ENCODE measurements at regions not wholly inside any gene's neighbourhood (a gene's known extent, or its start where the extent isn't known, plus 50 kb on each side); places are given as distances from the start of the nearest gene placed in this dataset.
"Not testable (repeated sequence)": the region's sequence is repeated elsewhere in the genome, so short reads cannot be mapped to it uniquely, and the experiment has no call there.

DNA sequence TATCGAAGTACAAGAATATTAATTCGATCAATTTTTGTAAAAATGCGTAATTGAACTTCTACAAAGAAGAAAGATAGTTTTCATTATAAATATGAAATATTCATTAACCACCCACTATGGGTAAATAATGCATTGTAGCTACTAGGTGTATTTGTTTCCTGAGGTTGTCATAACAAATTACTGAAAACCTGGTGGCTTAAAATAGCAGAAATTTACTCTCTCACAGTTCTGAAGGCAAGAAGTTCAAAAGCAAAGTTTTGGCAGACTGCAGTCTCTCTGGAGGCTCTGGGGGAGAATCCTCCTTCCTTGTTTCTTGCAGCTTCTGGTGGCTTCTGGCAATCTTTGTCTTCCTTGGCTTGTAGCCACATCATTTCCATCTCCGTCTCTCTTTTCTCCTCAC, 99.2 kb upstream of the MIR17HG start:
- H3K9me3 ChIP-seq (ENCODE audit: low read depth) = no peaks in the 10 kb centered on the region
- peaks cover 16% of the 10 kb centered on the region for H3K4me1 ChIP-seq
- no peaks in the 10 kb centered on the region for H3K27me3 ChIP-seq
- Mint-ChIP-seq H3K27ac (peak overlapping the region; percentile 0), H3K27me3 (ENCODE audit: insufficient read depth, low read depth) (peaks cover 2% of the 10 kb centered on the region), H3K4me3 (no peak overlapping the region), H3K36me3 (peaks cover 4% of the 10 kb centered on the region), H3K4me1 (peaks cover 13% of the 10 kb centered on the region), H3K9me3 (peaks cover 4% of the 10 kb centered on the region)
- H3K9ac ChIP-seq = no peak overlapping the region
- TF ChIP-seq EZH2 (IDR thresholded peaks at IDR 0.05) = no peak
- TF ChIP-seq, protein P1, sequence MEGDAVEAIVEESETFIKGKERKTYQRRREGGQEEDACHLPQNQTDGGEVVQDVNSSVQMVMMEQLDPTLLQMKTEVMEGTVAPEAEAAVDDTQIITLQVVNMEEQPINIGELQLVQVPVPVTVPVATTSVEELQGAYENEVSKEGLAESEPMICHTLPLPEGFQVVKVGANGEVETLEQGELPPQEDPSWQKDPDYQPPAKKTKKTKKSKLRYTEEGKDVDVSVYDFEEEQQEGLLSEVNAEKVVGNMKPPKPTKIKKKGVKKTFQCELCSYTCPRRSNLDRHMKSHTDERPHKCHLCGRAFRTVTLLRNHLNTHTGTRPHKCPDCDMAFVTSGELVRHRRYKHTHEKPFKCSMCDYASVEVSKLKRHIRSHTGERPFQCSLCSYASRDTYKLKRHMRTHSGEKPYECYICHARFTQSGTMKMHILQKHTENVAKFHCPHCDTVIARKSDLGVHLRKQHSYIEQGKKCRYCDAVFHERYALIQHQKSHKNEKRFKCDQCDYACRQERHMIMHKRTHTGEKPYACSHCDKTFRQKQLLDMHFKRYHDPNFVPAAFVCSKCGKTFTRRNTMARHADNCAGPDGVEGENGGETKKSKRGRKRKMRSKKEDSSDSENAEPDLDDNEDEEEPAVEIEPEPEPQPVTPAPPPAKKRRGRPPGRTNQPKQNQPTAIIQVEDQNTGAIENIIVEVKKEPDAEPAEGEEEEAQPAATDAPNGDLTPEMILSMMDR (IDR thresholded peaks at IDR 0.05) = no peak
- H3K4me3 ChIP-seq = no peak overlapping the region
- H3K27ac ChIP-seq = no peak overlapping the region
- H2AFZ ChIP-seq (replicated peaks) = peak overlapping the region; percentile 55
- H3K36me3 ChIP-seq = no peaks in the 10 kb centered on the region
- H3K79me2 ChIP-seq (ENCODE audit: low read depth) = no peaks in the 10 kb centered on the region
- DNase-seq (ENCODE audit: low spot score) = no peak
- no peaks in the 10 kb centered on the region for H4K20me1 ChIP-seq (ENCODE audit: low read depth)
- H3F3A ChIP-seq (ENCODE audit: low read depth) = no peaks in the 10 kb centered on the region
- no peak overlapping the region for H3K4me2 ChIP-seq

DNA sequence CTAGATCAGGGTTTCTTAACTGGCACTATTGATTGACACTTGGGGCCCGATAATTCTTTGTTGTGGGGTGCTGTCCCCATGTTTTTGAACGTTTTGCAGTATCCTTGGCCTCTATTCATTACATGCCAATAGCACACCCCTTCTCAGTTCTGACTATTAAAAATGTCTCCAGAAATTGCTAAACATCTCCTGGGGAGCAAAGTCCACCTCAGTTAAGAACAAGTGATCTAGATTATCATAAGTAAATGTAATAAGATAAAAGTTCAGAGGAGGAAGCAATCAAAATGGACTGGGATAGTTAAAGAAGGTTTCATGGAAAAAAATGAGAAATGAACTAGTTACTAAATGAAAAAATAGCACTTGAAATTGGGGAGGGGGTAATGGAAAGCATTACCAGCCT, 98.1 kb upstream of the MIR17HG start:
- peaks cover 13% of the 10 kb centered on the region for H3K4me1 Mint-ChIP-seq
- Histone ChIP-seq H3K79me2 (ENCODE audit: low read depth) (no peaks in the 10 kb centered on the region), H2AFZ (replicated peaks) (no peak overlapping the region), H3K36me3 (no peaks in the 10 kb centered on the region), H3K4me3 (no peak overlapping the region), H3K4me1 (peaks cover 16% of the 10 kb centered on the region), H3K27me3 (no peaks in the 10 kb centered on the region), H3K9ac (no peak overlapping the region), H4K20me1 (ENCODE audit: low read depth) (no peaks in the 10 kb centered on the region), H3K9me3 (ENCODE audit: low read depth) (no peaks in the 10 kb centered on the region), H3F3A (ENCODE audit: low read depth) (no peaks in the 10 kb centered on the region), H3K4me2 (no peak overlapping the region), H3K27ac (no peak overlapping the region)
- H3K36me3 Mint-ChIP-seq = peaks cover 4% of the 10 kb centered on the region
- TF ChIP-seq, protein P1 (IDR thresholded peaks at IDR 0.05) = no peak
- TF ChIP-seq EZH2 (IDR thresholded peaks at IDR 0.05) (no peak), EZH2phosphoT487 (IDR thresholded peaks at IDR 0.05) (no peak)
- DNase-seq (ENCODE audit: low spot score) = no peak
- H3K27me3 Mint-ChIP-seq (ENCODE audit: insufficient read depth, low read depth) = peaks cover 2% of the 10 kb centered on the region
- H3K27ac Mint-ChIP-seq = no peak overlapping the region
- H3K9me3 Mint-ChIP-seq = peaks cover 4% of the 10 kb centered on the region
- H3K4me3 Mint-ChIP-seq = no peak overlapping the region

DNA sequence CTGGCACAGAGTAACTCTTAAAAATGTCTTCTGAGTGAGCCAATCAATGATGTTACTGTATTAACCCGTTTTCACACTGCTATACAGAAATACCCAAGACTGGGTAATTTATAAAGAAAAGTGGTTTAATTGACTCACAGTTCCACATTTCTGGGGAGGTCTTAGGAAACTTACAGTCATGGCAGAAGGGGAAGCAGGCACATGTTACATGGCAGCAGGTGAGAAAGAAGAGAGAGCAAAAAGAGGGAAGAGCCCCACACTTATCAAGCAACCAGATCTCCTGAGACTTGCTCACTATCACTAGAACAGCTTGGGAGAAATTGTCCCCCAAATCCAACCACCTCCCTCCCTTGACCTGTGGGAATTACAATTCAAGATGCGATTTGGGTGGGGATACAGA, 97.6 kb upstream of the MIR17HG start:
- Mint-ChIP-seq H3K4me3 (no peak overlapping the region), H3K27ac (no peak overlapping the region), H3K27me3 (ENCODE audit: insufficient read depth, low read depth) (peaks cover 2% of the 10 kb centered on the region), H3K36me3 (peaks cover 4% of the 10 kb centered on the region), H3K9me3 (peaks cover 4% of the 10 kb centered on the region), H3K4me1 (peaks cover 13% of the 10 kb centered on the region)
- no peaks in the 10 kb centered on the region for H3K36me3 ChIP-seq
- no peak for DNase-seq (ENCODE audit: low spot score)
- H4K20me1 ChIP-seq (ENCODE audit: low read depth) = no peaks in the 10 kb centered on the region
- H3K4me2 ChIP-seq = no peak overlapping the region
- H3K27ac ChIP-seq = no peak overlapping the region
- no peak overlapping the region for H3K4me3 ChIP-seq
- no peaks in the 10 kb centered on the region for H3F3A ChIP-seq (ENCODE audit: low read depth)
- no peak overlapping the region for H3K9ac ChIP-seq
- TF ChIP-seq EZH2phosphoT487 (IDR thresholded peaks at IDR 0.05) = no peak
- H3K4me1 ChIP-seq = peaks cover 16% of the 10 kb centered on the region
- H2AFZ ChIP-seq (replicated peaks) = peak overlapping the region; percentile 27
- H3K9me3 ChIP-seq (ENCODE audit: low read depth) = no peaks in the 10 kb centered on the region
- no peaks in the 10 kb centered on the region for H3K27me3 ChIP-seq
- no peaks in the 10 kb centered on the region for H3K79me2 ChIP-seq (ENCODE audit: low read depth)

DNA sequence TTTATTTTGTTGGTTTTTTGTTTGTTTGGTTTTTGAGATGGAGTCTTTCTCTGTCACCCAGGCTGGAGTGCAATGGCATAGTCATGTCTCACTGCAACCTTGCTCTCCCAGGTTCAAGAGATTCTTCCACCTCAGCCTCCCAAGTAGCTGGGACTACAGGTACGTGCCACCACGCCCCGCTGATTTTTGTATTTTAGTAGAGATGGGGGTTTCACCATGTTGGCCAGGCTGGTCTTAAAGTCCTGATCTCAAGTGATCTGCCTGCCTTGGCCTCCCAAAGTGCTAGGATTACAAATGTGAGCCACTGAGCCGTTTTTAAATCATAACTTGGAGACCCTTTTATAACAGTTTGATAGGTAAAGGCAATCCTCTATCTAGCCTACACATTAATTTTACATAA, 95.9 kb upstream of the MIR17HG start:
- H3K4me2 ChIP-seq; H3K36me3 ChIP-seq; H4K20me1 ChIP-seq (ENCODE audit: low read depth); DNase-seq (ENCODE audit: low spot score); H3K9ac ChIP-seq; H3K4me3 Mint-ChIP-seq; H3K79me2 ChIP-seq (ENCODE audit: low read depth); H3K27me3 Mint-ChIP-seq (ENCODE audit: insufficient read depth, low read depth); H2AFZ ChIP-seq (replicated peaks); H3K27me3 ChIP-seq; H3K9me3 ChIP-seq (ENCODE audit: low read depth); H3K4me3 ChIP-seq; H3K36me3 Mint-ChIP-seq; H3F3A ChIP-seq (ENCODE audit: low read depth); H3K27ac ChIP-seq; H3K27ac Mint-ChIP-seq: not testable (repeated sequence)
- Mint-ChIP-seq H3K9me3 (peaks cover 11% of the 10 kb centered on the region), H3K4me1 (peaks cover 11% of the 10 kb centered on the region)
- peaks cover 11% of the 10 kb centered on the region for H3K4me1 ChIP-seq

All from neural progenitor cell (in vitro differentiated cells).